ENCODE measurements at regions not wholly inside any gene's neighbourhood (a gene's known extent, or its start where the extent isn't known, plus 50 kb on each side); places are given as distances from the start of the nearest gene placed in this dataset.

GRCh38 chr13:68261105-68261504 lies 1031.0 kb upstream of the PCDH9 start:
- no peak for DNase-seq

DNA sequence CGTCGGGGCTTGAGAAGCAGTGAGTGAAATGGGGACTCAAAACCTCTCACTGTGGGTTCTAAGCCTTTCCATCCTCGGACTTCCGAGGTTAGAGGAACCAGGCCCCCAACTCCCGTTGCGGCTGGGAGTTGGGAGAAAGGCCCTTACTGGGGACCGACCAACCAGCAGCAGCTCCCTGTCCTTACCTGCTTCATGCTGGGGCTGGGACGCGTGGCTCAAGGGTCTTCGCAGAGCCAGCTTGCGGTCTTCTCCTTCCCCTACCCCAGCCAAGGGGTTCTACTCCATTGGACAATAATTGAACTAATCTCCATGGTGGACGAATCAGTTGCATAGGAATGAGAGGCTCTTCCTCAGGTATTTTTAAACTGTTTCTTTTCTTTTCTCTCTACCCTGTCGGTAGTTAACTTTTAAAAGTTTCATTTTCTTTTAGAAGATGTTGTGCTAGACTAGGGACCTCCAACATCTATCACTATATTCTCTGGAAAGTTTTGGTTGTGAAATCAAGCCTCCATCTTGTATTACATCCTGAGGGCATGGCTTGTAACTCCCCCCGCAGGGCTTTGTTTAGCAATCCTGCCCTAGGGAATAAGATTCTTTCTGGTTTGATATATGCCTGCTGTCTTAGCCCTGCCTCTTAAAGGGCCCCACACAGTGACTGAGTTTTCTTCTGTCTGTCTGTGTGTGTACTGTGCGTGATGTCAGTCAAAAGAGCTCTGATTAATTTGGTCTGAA lies 1027.1 kb upstream of the PCDH9 start:
- no peak for DNase-seq

GRCh38 chr13:68254151-68254550 lies 1024.0 kb upstream of the PCDH9 start:
- DNase-seq: no peak

GRCh38 chr13:68234274-68234673 lies 1004.1 kb upstream of the PCDH9 start:
- no peak for DNase-seq

DNA sequence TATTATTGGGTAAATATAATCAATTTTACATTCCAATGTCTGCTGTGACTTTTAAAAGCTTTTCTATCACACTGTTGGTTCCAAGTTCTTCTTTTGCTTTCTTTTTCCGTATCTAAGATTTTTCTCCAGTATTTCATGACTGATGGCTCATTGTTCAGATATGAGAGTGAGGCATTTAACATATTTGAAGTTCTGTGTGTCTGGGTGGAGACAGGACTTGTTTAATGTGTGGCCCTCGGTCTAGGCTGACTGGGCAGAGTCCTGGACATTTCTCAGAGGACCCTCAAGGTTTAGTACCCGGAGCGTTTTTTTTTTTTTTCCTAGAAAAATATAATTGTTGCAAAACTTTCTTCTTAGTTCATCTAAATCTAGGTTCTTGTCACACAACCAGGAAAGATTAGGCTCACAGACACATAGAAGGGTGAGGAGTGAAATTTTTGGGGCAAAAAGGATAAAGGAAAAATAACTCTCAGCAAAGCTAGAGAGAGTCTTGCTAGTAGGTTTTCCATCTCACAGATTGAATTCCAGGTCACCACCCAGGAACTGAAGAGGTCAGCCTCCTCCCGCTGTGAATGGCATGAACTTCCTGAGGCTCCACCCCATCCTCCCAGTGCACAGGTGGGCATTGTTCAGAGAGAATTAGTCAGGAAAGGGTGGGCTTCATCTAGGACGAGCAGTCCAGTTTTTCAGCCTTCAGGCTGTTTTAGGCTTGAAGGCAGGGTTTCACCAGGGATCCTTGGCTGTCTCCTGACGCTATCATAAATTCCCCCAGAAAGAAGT lies 1002.4 kb upstream of the PCDH9 start:
- DNase-seq: no peak

DNA sequence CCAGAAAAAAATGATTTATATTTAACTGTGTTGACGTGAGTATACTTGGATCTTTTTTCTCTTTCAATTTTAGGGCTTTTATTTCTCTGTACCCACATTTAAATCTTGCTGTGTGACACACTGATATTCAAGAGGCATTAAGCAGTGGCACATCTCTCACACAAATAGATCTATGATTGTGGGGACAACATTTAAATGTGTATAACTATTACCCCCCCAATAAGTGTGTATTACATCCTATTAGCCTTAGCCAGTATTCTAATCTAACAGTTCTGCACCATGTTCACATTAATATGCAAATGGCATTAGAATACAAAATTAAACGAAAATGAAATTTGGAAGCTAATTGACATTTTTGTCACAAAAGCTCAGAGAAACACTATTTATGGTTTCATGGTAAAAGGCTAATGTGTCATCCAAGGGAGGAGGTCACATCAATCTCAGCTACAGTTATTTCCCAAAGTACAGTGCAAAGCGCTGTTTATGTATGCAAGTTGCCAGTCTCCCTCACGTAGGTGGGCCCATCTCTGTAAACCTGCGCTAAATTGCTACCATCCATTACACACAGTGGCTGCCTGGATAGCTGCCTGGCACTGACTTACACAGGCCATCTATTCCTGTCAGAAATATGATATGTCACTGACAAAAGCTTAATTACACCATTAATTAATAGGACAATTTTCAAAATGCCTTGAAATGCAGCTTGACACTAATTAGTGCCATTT lies 984.7 kb upstream of the PCDH9 start:
- DNase-seq: no peak

DNA sequence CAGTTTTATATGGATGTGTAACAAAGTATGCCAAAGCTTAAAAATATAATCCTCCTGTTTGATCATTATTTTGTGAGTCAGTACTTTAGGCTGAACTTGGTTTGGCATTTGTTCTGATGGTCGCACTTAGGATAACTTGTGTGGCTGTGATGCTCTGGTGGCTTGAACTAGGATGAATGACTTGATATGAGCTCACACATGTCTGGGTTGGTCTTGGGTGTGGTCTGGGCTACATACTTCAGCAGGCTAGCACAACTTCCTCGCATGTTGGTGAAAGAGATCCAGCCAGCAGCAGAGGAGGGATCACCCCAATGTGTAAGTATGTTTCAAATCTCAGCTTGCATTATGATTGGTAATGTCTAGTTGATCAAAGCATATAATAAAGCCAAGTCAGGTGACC lies 969.1 kb upstream of the PCDH9 start:
- no peak for DNase-seq

GRCh38 chr13:68190818-68191217 lies 960.7 kb upstream of the PCDH9 start:
- no peak for DNase-seq

- no peak for DNase-seq
Observed at GRCh38 chr13:68185444-68186141, 955.5 kb upstream of the PCDH9 start.

DNA sequence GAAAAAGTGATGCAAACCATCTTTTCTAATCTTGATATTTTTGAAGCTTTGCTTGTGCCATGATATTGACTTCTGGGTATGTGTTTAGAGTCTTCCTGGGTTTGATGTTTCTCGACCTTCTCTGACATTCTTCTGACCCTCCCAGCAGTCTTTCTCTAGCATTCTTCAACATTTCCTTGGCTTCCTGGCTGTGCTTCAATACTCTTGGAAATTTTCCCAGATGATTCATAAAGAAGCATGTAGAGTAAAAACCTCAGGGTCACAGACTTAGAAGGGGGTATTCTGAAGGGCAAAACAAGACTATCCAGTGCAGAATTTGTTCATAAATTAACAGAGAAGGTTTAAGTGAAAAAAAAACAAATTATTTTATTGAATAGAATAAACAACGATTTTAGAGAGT lies 946.3 kb upstream of the PCDH9 start:
- DNase-seq: no peak

DNA sequence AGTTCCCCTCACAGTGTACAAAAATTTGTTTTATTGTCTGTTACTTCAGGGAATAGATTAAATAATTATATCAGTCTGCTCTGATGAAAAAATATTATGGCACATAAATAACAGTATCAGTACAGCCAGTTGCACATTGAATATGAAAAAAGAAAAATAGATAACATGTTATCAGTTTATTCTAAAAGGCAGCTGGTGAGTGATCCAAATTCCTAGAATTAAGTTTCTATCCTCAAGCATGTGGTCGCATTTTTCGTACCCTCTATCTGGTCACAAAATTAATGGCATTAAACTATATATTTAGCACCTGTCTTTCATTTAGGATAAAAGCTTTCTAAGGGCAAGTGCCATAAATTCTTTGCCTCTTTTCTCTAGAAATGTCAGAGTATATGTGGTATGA lies 944.8 kb upstream of the PCDH9 start:
- no peak for DNase-seq

DNA sequence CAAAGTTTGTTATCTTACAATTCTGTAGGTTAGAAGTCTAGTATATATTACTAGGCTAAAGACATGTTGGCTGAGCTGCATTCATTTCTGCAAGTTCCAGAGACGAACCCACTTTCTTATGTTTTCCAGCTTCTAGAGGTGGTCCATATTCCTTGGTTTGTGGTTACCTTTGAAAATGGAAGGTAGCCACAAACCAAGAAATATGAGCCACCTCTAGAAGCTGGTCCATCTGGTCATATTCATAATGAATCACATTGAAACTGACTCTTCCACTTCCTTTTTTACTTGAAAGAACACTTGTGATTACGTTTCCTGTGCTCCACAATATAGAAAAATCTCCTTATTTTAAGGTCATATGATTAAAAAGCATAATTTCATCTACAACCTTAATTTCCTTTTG lies 943.0 kb upstream of the PCDH9 start:
- DNase-seq: no peak

- no peak for DNase-seq
Observed at GRCh38 chr13:68170961-68171360, 940.8 kb upstream of the PCDH9 start.

GRCh38 chr13:68168448-68168847 lies 938.3 kb upstream of the PCDH9 start:
- no peak for DNase-seq

GRCh38 chr13:68160466-68160865 lies 930.3 kb upstream of the PCDH9 start:
- no peak for DNase-seq

DNA sequence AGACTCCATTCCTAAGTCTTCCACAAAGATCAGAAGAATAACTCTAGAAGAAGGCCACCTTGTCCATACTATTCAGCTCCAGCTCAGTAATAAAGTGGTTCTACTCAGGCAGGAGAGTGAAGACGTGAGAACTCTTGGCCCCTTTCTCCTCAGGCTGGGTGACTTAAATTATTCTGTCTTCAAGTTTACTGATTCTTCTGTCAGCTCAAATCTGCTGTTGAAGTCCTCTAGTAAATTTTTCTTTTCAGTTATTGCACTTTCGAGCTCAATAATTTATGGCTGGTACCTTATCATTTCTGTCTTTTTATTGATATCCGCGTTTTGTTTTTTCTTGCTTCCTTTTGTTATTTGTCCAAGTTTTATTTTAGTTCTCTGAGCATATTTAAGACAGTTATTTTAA lies 922.3 kb upstream of the PCDH9 start:
- DNase-seq: no peak

DNA sequence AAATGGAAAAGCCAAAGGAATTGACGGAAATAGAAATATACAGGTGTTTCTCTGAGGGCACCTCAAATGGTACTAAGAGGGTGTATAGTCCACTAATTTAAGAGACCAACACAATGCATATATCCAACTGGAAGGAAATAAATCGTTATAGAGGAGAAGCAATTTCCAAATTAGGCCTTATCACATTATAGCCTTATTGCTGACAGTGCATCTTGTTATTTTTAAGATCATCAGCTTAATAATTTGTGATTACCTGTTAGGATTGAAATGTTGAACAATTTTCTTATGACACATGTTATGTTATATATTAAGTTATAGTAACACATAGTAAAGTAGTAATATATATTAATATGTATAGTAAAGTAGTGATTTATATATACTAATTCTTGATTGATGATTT lies 915.7 kb upstream of the PCDH9 start:
- DNase-seq: no peak

GRCh38 chr13:68128297-68128915 lies 898.3 kb upstream of the PCDH9 start:
- peak in 2 of 14 donors; percentile 7 to 58 for DNase-seq

- no peak for DNase-seq
Observed at GRCh38 chr13:68125087-68125480, 894.9 kb upstream of the PCDH9 start.

DNA sequence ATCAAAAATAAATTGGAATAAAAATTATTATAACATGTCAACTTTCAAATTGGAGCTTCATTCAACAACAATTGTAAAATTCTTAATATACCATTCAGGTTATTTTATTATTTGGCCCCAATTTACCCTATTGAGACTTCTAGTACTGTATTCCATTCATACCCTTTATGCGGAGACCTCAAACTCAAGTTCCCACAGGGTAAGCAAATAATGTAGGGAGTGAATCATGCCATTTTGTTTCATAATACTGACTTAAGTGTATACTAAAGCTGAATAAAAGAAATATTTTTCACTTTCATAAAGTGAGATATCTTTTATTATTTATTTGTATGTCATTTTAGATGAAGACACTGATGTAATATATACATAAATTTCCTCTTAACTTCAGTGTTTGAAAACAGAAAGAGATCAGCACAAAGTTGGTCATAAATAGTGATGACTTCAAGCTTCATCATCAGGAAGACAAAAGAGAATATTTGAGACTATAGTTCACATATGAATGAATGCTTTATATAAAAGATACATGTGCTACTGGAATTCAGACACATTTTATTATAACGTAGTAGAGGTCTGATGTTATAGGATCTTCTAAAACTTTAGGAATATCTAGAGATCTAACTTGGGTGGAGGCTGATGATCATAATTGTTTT lies 894.4 kb upstream of the PCDH9 start:
- no peak for DNase-seq

- no peak for DNase-seq
Observed at GRCh38 chr13:68110178-68110768, 880.1 kb upstream of the PCDH9 start.

Data from C1 segment of cervical spinal cord (tissue), 14 donors.